Activated CD8-positive, alpha-beta memory T cell treated with anti-CD3 and anti-CD28 coated beads, Interleukin-2, amount 50 U/mL, for 48 hours (primary cell): ENCODE measurements at regions not wholly inside any gene's neighbourhood (a gene's known extent, or its start where the extent isn't known, plus 50 kb on each side); places are given as distances from the start of the nearest gene placed in this dataset.

Source experiments
- DNase-seq: peaks from one replicate; pipeline ENCODE4 v3.0.0-alpha.2; 2020

DNA sequence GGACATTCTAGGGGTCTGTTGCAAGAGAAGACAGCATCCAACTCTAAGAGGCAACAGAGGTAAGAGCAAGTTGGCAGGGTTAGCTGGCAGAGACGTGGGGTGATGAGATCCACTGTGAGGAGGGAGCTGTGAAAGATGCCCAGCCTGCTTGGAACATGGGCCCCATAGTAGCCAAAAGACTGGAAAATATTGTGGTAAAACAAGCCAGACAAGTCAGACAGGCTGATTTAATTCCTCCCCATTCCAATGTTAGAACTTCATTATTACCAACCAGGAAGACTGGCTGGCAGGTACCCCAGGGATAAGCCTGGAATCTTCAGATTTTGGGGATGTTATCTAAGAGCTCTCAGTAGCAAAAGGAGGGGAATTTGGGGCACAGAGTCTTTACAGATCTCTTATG is 181.3 kb downstream of the SEC61B start:
- no peak for DNase-seq

DNA sequence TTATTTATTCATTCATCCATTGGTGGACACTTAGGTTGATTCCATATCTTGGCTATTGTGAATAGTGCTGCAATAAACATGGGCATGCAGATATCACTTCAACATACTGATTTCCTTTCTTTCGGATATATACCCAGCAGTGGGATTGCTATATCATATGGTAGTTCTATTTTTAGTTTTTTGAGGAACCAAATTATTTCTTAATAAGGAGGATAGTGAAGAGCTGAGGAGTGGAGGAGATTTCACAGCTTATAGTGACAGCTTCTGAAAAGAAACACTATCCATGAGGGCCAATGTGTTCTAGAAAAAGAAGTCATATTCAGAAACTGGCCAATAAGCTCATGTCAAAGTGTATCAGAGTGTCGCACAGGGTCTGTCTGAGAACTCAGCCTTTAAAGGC is 183.3 kb downstream of the SEC61B start:
- no peak for DNase-seq

GRCh38 chr9:99406939-99407338 is 184.9 kb downstream of the SEC61B start:
- no peak for DNase-seq

GRCh38 chr9:99411068-99411467 is 189.0 kb downstream of the SEC61B start:
- no peak for DNase-seq

- no peak for DNase-seq
Observed at GRCh38 chr9:99411479-99412115, 189.5 kb downstream of the SEC61B start.

DNA sequence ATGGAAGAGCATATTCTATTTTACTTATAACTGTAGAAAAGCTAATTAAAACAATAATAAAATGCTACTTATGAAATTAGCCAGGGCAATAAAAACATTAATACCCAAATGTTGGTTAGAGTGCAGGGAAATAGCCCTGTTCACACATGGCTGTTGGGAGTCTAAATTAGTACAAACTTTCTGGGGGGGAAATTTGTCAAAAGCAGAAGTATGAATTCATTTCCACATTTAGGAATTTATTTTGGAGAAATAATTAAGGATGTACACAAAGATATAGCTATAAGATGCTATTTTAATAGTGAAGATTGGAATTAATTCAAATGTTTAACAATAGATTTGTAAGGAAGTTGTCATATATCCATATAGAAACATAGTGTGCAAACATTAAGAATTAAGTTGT is 190.5 kb downstream of the SEC61B start:
- no peak for DNase-seq

- DNase-seq: no peak
Observed at GRCh38 chr9:99414321-99414720, 192.2 kb downstream of the SEC61B start.

GRCh38 chr9:99415606-99416005 is 193.5 kb downstream of the SEC61B start:
- no peak for DNase-seq

DNA sequence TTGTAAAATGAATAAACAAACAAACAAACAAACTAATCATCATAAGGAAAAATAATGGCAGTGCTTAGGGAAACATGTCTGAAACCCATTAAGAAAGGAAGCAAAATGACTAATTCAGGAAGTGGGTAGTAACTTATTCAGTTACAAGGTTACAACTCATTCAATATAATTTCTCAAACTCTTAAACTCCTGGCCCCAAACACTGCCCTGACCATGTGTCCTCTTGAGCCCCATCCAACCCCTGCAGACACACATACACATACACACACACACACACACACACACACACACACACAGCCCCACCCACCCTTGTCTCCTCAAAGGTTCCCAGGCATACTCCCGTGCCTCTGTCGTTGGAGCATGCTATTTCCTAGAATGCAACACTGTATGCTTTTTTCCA is 193.9 kb downstream of the SEC61B start:
- no peak for DNase-seq

DNA sequence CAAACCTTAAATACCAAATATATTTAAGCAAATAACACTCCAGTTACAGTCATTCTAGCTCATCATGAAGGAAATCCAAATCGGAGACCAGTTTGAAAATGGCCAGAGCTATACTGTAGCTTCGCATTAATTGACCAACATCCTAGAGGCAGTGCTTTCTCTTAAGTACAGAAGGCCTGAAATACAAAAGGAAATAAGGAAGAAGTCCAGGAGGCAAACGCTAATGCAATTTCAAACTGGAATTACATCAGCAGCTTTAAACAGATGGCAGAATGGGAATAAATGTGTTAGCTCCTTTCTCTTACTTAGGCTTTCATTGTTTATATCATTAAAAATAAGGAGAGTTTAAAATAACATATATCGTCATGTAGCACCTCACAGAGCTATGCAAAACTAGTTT is 197.0 kb downstream of the SEC61B start:
- no peak for DNase-seq

DNA sequence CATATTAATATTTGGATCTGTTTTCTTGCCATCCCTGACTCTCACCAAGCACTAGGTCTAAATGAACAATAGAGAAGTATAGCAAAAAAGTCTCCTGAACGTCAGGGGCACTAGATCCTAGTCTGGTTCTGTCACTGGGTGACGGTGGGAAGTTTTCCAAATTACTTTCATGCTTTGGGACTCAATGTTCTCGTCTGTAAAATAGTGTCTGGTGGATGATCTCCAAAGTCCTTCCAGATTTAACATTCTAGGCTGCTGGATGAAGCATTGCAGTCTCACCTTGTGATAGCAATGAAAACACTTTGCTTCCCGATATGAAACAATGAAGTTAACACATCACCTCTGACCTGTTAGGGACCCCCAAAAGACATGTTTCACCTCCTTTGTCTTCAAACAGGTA is 199.3 kb downstream of the SEC61B start:
- no peak for DNase-seq

DNA sequence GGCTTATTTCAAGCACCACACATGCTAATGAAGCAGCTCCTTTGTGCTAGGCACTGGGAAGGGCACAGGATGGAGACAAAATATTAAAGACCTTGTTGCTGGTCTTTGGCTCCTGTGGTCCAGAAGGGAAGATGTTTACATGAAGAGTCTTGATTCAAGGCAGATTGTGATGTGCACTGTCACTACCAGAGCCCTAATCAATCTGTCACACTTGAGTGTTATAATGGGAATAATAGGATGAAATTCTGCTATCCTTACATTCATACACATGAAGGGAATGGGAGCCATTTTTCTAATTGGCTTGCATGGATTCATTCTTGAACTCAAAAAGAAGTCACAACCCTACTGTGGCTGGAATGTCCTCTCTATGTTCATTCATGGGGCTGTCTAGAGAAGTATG is 203.0 kb downstream of the SEC61B start:
- DNase-seq: no peak

DNA sequence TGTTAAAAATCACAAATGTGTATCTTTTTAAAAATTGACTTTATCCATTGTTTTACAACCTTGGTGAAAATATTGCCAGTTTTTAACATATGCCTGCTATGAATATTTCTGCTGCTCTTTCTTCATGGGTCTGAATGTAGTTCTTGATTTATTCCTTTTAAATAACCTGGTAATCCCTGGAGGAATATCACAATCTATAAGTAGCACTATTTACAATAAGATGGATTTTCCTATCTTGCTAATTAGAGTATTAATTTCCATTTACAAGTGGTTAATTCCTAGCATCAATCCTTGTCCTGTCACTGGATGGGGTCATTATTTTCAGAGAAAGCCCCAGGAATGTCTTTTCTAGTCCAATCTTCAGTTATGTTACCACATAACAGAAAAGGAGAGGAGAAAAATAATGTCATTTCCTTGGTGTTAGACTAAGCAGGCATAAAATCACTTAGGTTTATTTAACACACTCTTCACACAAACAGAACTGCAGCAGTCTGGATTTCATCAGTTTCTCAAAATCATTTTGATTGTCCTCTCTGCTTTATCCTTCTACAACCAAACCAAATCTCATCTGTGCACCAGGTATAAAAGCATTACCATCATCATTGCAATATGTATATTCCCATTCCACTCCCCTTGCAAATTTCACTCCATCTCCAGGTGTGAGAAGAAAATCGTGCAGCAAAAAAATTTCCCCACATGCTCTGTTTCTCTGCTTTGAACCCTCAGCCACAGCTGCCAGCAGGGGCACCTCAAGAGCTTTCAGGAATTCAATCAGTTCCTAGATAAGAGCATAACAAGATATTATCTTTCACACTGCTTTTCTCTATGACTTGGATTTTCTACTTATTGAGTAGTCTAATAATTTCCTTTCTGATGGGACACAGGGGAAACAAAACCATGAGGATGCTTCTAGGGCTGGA is 204.1 kb downstream of the SEC61B start:
- DNase-seq: no peak

- DNase-seq: no peak
Observed at GRCh38 chr9:99427260-99427659, 205.2 kb downstream of the SEC61B start.

GRCh38 chr9:99430301-99430700 is 208.2 kb downstream of the SEC61B start:
- no peak for DNase-seq

DNA sequence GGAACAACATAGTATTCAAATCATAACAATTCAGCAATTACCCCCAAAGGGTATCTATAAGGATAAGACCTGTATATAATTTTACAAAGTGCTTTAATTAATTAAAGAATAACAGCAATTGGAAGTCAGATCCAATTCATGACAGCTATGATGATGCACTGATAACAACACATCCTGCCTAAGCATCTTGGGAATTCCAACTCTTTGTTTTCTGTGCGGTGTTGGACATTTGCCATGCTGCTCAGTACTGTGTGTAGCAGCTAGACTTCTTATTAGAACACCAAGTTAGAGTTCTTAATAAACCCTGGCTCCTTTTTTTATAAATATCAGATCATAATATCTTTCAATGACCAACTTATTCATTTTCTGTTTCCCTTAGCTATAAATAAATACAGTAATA is 209.0 kb downstream of the SEC61B start:
- no peak for DNase-seq

- no peak for DNase-seq
Observed at GRCh38 chr9:99432075-99432474, 210.0 kb downstream of the SEC61B start.

GRCh38 chr9:99433095-99433494 is 211.0 kb downstream of the SEC61B start:
- no peak for DNase-seq

DNA sequence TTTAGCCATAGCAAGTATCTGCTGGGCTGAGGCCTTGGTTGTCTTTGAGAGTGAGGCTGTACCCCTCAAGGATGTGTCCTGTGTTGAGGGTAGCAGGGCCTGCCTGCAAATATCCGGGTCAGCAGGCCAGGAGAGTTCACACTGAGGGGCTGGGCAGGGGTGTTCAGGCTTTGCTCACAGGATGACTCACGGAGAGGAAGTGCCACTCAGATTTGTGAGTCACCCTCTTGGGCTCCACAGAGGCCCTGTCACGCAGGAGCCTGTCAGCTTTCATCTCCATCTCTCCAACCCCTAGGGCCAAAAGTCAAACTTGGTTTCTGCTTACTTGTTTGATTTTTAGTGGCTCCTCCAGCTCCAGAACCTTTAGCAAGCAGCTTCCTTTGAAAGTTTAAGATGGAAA is 211.5 kb downstream of the SEC61B start:
- peak; percentile 67 for DNase-seq

GRCh38 chr9:99436616-99437015 is 214.5 kb downstream of the SEC61B start:
- no peak for DNase-seq

DNA sequence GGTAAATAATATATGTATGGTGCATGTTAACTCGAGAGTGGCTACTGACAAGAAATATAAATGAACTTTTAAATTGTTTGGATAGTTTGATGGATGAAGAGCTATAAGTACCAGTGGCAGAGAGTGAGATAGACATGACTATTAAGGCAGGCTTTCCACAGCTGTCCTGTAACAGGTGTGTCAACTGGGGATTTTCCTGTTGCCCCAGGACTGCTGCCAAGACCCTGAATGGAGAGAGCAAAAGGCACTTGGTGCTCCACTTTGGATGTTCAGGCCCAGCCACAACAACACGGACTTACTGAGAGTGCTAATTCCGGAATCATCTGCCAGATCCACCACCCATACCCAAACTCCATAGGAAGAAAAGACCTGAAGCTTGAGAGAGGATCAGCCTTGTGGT is 215.1 kb downstream of the SEC61B start:
- no peak for DNase-seq

- no peak for DNase-seq
Observed at GRCh38 chr9:99438596-99438995, 216.5 kb downstream of the SEC61B start.

DNA sequence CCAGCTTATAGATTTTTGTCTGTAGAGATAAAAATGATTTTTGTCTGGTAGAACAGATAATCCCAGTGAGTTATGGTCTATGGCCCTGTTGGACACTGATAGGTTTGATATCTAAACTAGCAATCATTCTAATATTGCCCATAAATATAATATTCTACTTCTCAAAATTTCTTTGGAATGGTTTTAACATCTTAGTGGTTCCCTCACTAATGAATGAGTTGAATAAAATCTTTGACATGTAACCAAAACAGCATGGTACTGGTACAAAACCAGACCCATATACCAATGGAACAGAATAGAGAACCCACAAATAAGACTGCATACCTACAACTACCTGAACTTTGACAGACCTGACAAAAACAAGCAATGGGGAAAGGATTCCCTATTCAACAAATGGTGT is 219.7 kb downstream of the SEC61B start:
- DNase-seq: no peak

- DNase-seq: no peak
Observed at GRCh38 chr9:99445371-99445891, 223.3 kb downstream of the SEC61B start.
